Natural killer cell (primary cell): ENCODE measurements at regions not wholly inside any gene's neighbourhood (a gene's known extent, or its start where the extent isn't known, plus 50 kb on each side); places are given as distances from the start of the nearest gene placed in this dataset.

Experiments used
- ATAC-seq, 3 donors: fragments of 150-1000 bp in 2 of 3; fragments of 200-7000 bp in 1 of 3; cut with Tn5 transposase; 1 replicate in 1 of 3; 2 replicates in 2 of 3; pipeline ENCODE4 v1.10.0; 2021; ENCODE audit warnings: mild to moderate bottlenecking in 2 of 3, moderate library complexity in 2 of 3
- DNase-seq, 2 donors: peaks; one replicate each; pipeline versions ENCODE4 v3.0.0 to v3.0.0-alpha.2; 2013 to 2021; ENCODE audit warnings: mixed read lengths in 1 of 2
- H3K27ac ChIP-seq: one replicate; pipeline ENCODE4 v1.5.1; 2013; ENCODE audit warnings: mild to moderate bottlenecking, low read length
- H3K27me3 ChIP-seq: one replicate; pipeline ENCODE4 v1.6.1; 2013; ENCODE audit warnings: low read length; ENCODE audit not compliant: control insufficient read depth, insufficient read depth
- H3K36me3 ChIP-seq: one replicate; pipeline ENCODE4 v1.6.1; 2013; ENCODE audit warnings: low read length; ENCODE audit not compliant: control insufficient read depth, insufficient read depth
- H3K4me1 ChIP-seq: one replicate; pipeline ENCODE4 v1.6.1; 2013; ENCODE audit warnings: low read length; ENCODE audit not compliant: control insufficient read depth, insufficient read depth
- H3K4me3 ChIP-seq: one replicate; pipeline ENCODE4 v1.5.1; 2013; ENCODE audit warnings: low read length
- H3K9me3 ChIP-seq: one replicate; pipeline ENCODE4 v1.6.1; 2013; ENCODE audit warnings: low read length; ENCODE audit not compliant: control insufficient read depth, insufficient read depth
- H3K27ac Mint-ChIP-seq, 2 donors: one replicate each; pipeline ENCODE4 v1.8.0; 2022; ENCODE audit warnings: mild to moderate bottlenecking in 2 of 2, mixed read lengths in 2 of 2, moderate library complexity in 1 of 2
- H3K27me3 Mint-ChIP-seq, 2 donors: one replicate each; pipeline ENCODE4 v1.8.0; 2022; ENCODE audit warnings: low read depth in 2 of 2, mixed read lengths in 2 of 2
- H3K36me3 Mint-ChIP-seq: one replicate; pipeline ENCODE4 v1.8.0; 2022; ENCODE audit warnings: mixed read lengths
- H3K4me1 Mint-ChIP-seq, 2 donors: one replicate each; pipeline ENCODE4 v1.8.0; 2022; ENCODE audit warnings: mixed read lengths in 2 of 2
- H3K4me3 Mint-ChIP-seq: one replicate; pipeline ENCODE4 v1.8.0; 2022; ENCODE audit warnings: mild to moderate bottlenecking, moderate library complexity, mixed read lengths
- H3K9me3 Mint-ChIP-seq, 2 donors: one replicate each; pipeline ENCODE4 v1.8.0; 2022; ENCODE audit warnings: mixed read lengths in 2 of 2
- CTCF ChIP-seq: fragments of 200-600 bp; IDR thresholded peaks from one replicate; pipeline ENCODE4 v1.8.0; 2022; ENCODE audit warnings: antibody characterized with exemption
- WGBS: methylation state at CpG from one replicate; pipeline ENCODE4 v1.1.7; 2013; ENCODE audit warnings: missing lambda C conversion rate; ENCODE audit not compliant: insufficient coverage; 5-methylcytosine and 5-hydroxymethylcytosine counted together
- intact Hi-C: fragments of 100-400 bp; cut with micrococcal nuclease; formaldehyde crosslinking; loops from one replicate; pipeline ENCODE4 v1.14.2; 2022

GRCh38 chr18:34120294-34120693 lies 104.4 kb downstream of the NOL4 start:
- Mint-ChIP-seq H3K4me1 (no peaks in the 10 kb centered on the region), H3K36me3 (no peaks in the 10 kb centered on the region), H3K4me3 (no peak overlapping the region), H3K27me3 (no peaks in the 10 kb centered on the region), H3K9me3 (no peaks in the 10 kb centered on the region), H3K27ac (no peak overlapping the region)
- H3K4me1 ChIP-seq, result no peaks in the 10 kb centered on the region
- no peaks in the 10 kb centered on the region for H3K9me3 ChIP-seq
- TF ChIP-seq CTCF, result no peak
- DNase-seq, result no peak
- no peak for ATAC-seq
- H3K4me3 ChIP-seq, result no peak overlapping the region
- no peaks in the 10 kb centered on the region for H3K27me3 ChIP-seq
- H3K27ac ChIP-seq, result no peak overlapping the region
- no peaks in the 10 kb centered on the region for H3K36me3 ChIP-seq
- intact Hi-C loops, result loop anchor here (5.0 kb wide), 1 partner anchor 667 kb away; no protein-coding TSS in a partner anchor
- WGBS, result 86% methylated on average over 1 of the region's 1 CpG

- Mint-ChIP-seq H3K4me3 (no peak overlapping the region), H3K9me3 (peaks cover 0 to 2% of the 10 kb centered on the region in 2 donors), H3K4me1 (no peaks in the 10 kb centered on the region), H3K36me3 (no peaks in the 10 kb centered on the region), H3K27ac (no peak overlapping the region), H3K27me3 (no peaks in the 10 kb centered on the region)
- DNase-seq (no peak), ATAC-seq (no peak)
- H3K27ac ChIP-seq, result no peak overlapping the region
- WGBS, result 76% methylated on average over 2 of the region's 2 CpGs
- H3K9me3 ChIP-seq, result no peaks in the 10 kb centered on the region
- intact Hi-C loops, result no loop called here
- TF ChIP-seq CTCF, result no peak
- H3K36me3 ChIP-seq, result no peaks in the 10 kb centered on the region
- no peaks in the 10 kb centered on the region for H3K27me3 ChIP-seq
- no peak overlapping the region for H3K4me3 ChIP-seq
- H3K4me1 ChIP-seq, result no peaks in the 10 kb centered on the region
Observed at GRCh38 chr18:34117319-34117718, 107.4 kb downstream of the NOL4 start.

GRCh38 chr18:34115409-34116081 lies 109.2 kb downstream of the NOL4 start:
- Mint-ChIP-seq H3K4me1 (no peaks in the 10 kb centered on the region), H3K27me3 (no peaks in the 10 kb centered on the region), H3K36me3 (no peaks in the 10 kb centered on the region), H3K4me3 (no peak overlapping the region), H3K27ac (no peak overlapping the region), H3K9me3 (peaks cover 2% of the 10 kb centered on the region in 2 donors)
- no peaks in the 10 kb centered on the region for H3K27me3 ChIP-seq
- ATAC-seq, result no peak
- no peak overlapping the region for H3K27ac ChIP-seq
- intact Hi-C loops, result no loop called here
- no peak for DNase-seq
- no peaks in the 10 kb centered on the region for H3K36me3 ChIP-seq
- H3K9me3 ChIP-seq, result no peaks in the 10 kb centered on the region
- no peak overlapping the region for H3K4me3 ChIP-seq
- no peak for TF ChIP-seq CTCF
- H3K4me1 ChIP-seq, result no peaks in the 10 kb centered on the region
- WGBS, result 94% methylated on average over 3 of the region's 5 CpGs

- H3K4me3 ChIP-seq, result no peak overlapping the region
- Mint-ChIP-seq H3K36me3 (no peaks in the 10 kb centered on the region), H3K27me3 (no peaks in the 10 kb centered on the region), H3K27ac (no peak overlapping the region), H3K9me3 (peaks cover 2 to 3% of the 10 kb centered on the region in 2 donors), H3K4me1 (no peaks in the 10 kb centered on the region), H3K4me3 (no peak overlapping the region)
- no peak for TF ChIP-seq CTCF
- no peak overlapping the region for H3K27ac ChIP-seq
- no peaks in the 10 kb centered on the region for H3K4me1 ChIP-seq
- no peaks in the 10 kb centered on the region for H3K9me3 ChIP-seq
- no peak for DNase-seq
- no peaks in the 10 kb centered on the region for H3K36me3 ChIP-seq
- ATAC-seq, result no peak
- intact Hi-C loops, result no loop called here
- no peaks in the 10 kb centered on the region for H3K27me3 ChIP-seq
- 73% methylated on average over 4 of the region's 4 CpGs for WGBS
Observed at GRCh38 chr18:34114996-34115395, 109.7 kb downstream of the NOL4 start.
